CD4-positive, alpha-beta T cell treated with Interferon gamma for 1 hour (primary cell): ENCODE measurements at regions not wholly inside any gene's neighbourhood (a gene's known extent, or its start where the extent isn't known, plus 50 kb on each side); places are given as distances from the start of the nearest gene placed in this dataset.

Experiments used
- DNase-seq: peaks from one replicate; pipeline ENCODE4 v3.0.0-alpha.2; 2020

DNA sequence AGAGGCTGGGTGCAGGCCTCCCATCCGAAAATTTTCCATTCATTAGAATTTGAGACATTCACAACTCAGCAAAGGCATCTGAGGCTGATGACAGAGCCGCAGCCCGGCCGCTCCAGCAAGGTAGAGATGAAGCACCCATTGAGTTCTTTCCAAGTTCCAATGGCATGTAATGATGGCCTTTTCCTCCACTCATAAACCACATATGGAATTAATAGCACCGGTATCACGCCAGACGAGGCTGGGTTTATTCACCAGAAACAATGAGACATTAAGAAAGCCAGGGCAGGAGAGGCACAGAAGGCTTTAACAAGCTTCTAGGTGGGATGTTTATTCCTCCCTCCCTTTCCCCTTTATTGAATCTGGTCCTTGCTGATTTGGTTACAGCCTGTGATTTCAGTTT is 534.4 kb downstream of the MN1 start:
- no peak for DNase-seq

DNA sequence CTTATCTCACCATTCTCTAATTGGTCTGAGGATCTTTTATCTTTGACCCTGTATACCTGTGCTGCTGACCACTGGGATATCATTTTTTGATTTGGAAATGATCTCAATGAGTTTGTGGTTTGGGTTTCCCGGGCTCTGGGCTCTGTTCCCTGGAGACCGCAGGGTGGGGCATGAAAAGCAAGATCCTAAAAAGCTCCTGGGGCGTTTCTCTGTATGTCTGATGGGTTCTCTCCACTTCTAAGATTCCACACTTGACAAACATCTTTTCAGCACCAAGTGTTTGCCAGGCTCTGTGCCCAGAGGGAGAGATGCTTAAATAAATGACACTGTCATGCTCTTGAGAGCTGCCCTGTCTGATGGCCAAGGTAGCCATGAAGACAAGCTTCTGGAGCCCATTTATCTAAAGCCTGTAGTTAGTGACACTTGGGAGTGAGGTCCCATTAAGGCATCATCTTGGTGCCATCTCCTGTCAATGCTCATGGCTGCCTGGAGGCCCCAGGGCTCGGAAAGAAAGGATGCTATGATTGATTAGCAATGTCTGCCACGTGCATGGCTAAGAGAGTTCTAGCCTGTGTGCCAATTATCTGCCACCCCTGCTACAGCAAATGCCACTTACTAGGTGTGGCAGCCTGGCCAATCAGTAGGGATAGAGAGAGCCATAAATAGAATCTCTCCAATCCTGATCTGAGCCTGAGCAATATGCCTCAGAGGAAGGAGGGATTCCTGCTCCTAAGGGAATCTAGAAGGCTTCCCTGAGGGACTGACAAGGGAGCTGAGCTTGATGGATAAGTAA is 531.6 kb downstream of the MN1 start:
- DNase-seq = no peak

DNA sequence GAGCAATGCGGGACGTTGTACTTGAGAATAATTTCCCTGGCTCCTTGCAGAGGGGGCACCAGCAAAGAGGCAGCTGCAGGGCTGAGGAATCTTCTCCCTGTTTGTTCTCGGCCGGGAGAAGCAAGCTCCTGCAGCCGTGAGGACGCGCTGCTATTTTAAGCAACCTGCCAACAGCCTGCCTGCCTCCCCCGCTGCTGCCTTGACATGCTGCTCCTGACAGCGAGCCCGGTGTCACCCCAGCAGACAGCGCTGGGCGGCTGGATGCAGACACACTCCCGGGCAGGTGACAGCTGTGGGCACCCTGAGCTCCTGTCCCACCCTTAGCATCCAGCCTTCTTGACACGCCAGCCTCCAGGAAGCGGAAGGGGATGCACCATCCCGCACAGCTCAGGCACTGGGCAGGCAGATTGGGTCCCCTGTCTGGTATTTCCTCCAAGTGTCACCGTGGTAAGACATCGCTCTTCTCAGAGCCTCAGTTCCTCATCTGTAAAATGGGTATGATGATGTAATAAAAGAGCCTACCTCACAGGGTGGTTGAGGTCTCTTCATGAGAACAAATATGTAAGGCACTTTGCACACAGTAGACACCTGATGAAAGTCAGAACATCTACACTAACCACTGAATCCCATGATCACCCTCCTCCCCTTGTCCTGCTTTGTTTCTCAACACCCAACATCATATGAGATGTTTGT is 530.6 kb downstream of the MN1 start:
- no peak for DNase-seq

DNA sequence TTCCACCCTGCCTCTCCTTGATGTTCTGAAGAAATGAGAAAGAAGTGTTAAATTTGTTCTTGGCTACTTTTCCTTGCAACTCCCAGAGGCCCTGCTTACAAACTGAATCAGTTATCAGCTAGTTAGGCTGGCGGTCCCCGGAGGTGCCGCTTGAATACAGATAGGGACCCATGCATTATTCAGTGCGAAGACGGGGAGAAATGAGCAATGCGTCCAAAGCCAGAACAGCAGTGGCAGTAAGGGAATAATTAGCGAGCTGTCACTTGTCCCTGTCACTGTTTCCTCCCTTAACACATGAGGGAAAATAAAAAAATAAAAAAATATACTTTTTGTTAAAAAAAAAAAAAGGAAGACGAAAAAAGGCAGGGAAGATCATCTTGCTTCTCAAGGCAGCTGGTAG is 528.1 kb downstream of the MN1 start:
- DNase-seq = no peak

DNA sequence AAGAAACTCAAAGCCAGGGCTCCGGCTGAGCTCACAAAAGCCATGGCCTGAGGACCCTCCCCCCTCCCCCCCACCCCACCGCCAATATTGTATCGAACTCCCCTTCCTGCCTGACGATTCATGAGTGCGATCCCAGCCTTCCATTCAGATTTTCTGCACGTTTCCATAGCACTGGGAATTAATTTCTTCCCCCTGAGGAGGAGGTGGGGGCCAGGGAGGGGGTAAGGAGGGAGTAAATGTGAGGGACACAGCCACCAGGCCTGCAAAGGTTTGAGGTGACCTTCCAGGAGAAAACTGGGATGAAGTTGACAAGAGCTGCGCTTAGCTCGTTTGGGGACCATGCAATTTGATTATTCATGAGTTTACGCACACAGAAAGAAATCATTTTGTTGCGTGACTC is 527.7 kb downstream of the MN1 start:
- DNase-seq = no peak

DNA sequence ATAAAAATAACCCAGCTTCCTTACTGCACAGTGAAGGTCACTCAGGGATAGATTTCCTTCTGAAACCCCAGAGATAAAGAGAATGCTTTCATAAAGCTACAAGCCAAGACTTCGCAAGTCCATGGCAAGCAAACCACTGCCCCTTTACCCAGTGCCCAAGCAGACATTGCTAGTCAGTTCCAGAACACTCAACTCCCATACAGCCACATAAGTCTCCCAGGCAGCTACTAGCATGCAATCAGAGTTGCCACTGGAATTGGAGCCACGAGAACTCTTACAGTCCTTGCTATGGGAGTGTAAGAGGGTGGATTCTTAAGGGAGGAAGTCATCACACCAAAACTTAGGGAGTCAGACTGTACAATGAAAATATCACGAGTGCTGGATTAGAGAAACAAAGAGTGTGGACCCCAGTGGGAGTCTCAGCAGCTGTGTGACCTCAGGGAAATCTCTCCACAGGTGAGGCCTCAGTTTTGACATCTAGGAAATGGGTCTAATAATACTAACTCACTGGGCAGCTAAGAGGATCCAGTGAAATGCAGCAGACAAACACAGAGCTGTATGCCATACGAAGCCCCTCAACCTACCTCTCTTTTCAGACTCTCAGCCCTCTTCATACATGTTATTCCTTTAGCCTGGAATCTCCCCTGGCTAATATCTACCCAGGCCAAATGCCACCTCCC is 526.6 kb downstream of the MN1 start:
- DNase-seq = no peak

DNA sequence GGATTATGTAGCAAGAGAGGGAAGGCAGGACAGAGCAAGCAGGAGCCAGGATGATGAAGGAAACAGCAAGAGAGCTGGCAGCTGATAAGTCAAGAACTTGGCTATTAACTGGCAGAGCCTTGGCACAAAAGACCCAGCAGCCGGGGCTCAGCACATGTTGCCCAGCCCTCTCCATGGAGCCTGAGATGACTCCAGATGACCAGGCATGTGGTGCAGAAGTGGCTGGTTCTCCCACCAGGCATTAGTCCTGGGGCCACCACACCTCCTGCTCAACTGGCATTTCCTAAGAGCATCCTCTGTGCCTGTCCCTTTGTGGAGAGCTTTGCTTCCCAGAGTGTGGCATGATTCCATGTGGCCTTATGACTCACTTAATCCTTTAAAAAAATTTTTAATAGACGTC is 522.6 kb downstream of the MN1 start:
- no peak for DNase-seq

DNA sequence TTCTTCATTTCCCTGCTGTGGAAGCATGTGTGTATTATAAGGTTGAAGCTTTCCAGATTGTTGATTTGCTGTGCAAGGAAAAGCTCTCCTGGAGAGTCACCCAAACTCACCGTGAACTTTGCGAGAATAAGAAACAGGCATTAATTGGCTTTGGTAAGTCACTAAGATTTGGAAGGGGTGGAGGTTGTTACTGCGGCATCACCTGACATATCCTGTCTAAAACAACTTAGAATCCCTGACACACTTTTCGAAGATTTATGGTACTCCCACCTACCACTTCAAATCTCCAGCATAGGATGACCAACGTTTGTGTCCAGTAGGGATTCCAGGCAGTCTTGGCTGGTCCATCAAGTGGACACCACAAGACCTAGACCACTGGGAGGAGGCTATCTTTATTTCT is 518.3 kb downstream of the MN1 start:
- DNase-seq = no peak

DNA sequence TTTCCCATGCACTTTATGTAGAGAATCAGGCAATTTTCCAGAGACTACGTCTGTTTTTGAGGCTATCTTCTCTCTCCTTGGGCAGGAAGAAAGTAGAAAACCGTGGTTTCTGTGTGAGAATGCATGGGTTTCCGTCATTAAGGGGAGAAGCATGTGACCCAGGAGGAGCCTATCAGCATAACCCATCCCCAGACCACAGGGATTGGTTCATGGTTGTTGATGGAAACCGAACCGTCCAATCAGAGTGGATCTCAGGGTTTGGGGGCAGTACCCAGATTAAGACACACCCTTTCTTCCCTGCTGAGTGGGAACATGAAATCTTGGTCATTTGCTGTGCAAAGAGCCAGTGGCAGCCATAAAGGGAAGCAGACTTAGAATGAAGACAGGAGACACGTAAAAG is 517.8 kb downstream of the MN1 start:
- no peak for DNase-seq

DNA sequence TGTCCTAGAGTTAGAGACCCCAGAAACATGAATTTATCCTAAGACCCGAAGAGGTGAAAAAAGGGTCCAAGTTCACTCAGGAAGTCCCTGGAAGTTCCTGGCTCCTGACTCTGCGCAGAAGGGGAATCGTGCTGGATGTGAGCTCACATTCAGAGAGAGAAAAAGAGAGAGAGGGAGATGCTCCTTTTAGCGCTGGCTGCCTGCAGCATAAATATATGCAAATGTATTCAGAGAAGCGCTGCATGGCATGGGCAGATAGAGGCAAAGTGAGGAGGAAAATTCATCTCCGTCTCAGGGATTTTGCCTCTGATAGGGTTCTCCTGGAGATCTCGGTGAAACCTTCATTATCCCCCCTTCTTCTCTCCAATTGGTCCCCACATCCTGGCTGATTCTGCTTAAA is 517.2 kb downstream of the MN1 start:
- no peak for DNase-seq

DNA sequence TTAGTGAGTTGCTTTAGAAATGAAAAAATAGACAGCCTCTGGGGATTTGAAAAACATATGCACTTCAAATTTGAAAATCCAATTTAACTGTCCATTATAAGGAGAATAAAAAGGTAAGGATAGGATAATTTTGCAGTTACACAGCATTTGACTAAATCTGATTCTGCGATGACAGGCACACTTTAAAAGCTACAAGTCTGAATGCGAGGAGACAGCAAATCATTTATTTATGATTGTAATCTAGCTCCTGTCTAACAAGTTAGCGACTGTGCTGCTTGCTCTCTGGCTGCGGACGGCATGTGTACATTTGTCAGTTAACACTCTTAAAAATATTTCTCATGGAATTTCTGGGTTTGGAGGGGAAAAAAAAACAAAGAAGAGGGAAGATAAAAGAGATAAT is 514.8 kb downstream of the MN1 start:
- DNase-seq = no peak

DNA sequence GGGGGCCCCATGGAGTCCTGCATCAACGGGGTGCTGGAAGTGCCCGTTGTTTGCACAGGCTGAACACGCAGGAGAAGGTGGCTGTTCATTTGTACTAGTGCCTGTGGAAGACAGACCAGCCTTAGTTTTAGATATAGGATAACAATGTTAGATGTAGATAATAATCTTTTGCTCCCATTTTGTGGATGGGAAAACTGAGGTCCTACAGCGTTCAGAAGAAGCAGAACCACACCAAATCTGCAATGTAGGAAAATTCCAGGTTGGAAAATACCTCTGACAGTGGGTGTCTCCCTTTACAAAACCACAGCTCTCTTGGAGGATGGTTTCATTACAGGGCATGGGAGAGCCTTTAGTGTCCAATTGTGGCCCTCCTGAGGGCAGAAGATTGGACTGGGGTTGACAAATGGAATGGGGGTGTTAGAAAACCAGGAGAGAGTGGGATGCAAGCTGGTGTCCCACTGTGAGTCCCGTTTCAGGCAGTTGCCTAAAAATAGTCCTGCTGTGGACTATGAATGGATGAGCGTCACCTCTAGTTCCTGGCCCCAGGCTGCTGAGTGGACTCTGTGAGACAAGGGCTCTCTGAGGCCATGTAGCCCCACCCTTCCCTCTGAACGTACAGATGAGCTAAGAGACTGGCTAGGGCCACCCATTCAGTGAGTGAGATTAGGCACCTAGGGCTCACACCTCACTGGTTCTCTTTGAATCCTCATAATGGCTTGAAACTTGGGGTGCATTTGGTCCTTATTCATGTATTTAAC is 508.8 kb downstream of the MN1 start:
- DNase-seq = no peak

DNA sequence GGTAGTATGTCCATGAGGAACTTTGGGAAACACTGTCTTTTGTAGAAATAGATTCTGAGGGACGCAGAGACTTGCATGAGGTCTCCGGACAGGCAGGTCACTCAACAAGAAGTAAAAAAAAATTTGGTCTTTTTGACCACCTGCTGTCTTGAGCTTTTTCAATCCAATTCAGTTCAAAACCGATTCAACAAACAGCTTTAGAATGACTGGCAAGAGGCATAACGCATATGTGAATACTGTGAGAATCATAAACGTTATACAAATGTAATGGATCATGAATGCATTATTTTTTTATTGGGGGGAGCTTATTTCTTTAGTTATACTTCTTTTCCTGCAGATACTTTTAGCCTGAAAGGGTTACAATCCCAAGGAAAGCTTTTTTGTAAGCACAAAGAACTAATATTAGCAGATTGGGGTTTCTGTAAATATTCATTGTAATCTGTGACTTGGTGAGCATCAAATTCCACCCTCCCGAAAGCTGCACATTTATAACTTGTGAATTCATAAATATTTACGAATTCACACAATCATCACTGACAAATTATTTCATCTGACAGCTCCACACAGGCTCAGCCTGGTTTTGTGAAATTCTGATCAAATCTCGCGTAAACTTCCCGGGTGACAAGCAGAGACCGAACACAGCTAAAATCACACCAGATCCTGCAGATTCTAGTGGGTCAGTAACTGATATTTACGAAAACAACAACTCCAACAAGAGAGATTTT is 507.7 kb downstream of the MN1 start:
- no peak for DNase-seq

DNA sequence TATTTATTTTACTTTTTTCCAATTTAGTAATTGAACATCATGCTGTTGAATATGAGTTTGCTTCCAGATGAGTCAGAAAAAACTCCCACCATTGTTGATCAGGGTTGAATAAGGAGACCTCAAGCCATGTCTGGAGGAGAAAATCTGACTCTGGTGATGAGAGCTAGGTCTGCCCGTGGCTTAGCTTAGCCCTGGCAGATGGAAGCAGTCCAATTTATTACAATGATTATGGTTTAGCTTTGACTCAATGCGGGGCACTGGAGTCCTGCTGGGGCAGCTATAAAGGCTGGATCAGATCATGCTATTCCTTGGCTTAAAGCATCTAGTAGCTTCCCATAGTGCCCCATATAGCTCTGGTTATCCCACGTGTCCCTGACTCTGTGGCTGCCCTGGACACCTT is 506.5 kb downstream of the MN1 start:
- DNase-seq = no peak

DNA sequence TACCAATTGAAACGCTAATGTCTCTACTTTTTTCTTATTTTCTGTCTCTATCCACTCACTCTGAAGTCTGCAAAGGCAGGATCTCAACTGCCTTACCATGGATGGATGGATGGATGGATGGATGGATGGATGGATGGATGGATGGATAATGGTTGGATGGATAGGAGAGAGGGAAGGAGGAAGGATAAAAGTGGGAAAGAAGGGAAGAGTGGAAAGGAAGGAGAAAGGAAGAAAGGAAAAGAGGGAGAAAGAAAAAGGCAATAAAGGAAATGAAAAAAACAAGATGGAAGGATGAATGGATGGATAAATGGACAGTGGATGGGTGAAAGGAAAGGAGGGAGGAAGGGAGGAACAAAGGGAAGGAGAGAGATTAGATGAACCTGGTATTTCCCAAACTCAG is 506.0 kb downstream of the MN1 start:
- no peak for DNase-seq

DNA sequence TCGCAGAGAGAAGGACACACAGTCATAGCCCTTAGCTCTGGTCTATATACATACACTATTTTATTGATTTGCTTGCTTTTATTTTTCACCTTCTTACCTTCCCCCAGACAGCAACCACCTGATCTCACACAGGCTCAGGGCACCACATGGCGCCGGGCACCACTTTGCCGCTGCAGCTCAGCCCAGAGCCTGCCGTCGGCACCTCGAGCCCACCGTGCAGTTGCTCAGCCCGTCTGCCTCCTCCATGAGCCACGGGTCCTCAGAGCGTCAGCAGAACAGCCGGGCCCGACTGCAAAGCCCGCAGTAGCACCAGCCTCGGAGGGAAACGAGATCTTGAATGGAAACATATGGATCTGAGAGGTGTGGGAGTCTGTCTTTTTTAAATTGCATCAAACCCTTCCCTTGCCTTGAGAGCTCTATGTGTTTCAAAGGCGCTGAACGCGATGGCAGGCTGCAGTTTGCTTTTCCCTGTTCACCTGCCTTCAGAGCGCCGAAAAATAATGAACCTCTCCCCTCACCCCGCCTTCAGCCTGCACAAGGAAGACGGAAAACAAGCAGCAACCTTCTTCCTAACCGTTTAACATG is 505.4 kb downstream of the MN1 start:
- DNase-seq = no peak

DNA sequence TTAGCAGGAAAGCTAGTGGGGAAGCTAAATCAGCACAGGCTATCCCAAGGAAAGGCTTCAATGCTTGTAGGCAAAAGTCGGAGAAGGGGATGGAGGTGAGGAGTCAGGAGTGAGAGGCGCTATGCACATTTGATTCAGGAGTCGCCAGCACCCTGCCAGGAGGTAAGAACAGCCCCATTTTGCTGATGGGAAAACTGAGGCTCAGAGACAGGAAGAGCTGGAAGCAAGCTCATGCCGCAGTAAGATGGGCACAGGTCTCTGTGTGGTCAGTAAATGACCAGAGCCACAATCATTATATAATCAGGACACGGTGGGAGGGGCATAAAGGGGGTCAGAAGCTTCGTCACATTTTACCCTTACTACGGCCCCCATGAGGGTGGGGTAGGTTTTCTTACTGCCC is 504.4 kb downstream of the MN1 start:
- DNase-seq = no peak

DNA sequence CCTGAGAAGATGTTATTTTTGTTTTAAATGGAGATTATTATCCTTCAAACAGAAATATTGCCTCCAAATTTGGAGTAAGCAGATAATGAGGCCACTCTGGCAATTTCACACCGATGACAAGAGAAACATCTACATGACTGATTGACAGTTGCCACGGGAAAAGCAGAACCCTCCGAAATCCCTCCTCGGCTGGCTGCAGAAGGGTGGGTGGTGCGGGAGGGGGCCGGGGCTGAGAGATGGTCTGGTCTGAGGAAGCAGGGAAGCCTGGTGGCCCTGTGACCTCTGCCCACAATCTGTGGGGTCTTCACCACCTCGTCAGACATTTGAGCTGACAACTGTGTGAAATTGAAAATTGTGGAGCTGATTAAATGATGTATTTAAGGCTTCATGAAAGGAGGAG is 503.2 kb downstream of the MN1 start:
- no peak for DNase-seq

DNA sequence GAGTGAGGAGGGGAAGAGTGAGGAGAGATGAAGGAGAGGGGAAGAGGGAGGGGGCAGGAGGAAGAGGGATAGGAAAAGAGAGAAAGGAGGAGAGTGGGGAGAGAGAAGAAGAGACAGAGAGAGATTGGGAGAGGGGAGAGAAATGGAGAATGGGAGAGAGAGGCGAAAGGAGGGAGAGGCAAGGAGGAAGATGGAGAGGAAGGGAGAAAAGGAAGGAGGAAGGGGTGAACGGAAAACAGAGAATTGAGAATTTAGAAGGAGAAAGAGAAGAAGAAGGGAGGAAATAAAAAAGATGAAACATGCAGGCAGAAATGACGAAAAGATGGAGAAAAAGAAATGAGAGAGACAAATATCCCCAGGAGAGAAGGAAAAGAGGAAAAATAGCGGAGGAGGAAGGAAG is 502.8 kb downstream of the MN1 start:
- no peak for DNase-seq

DNA sequence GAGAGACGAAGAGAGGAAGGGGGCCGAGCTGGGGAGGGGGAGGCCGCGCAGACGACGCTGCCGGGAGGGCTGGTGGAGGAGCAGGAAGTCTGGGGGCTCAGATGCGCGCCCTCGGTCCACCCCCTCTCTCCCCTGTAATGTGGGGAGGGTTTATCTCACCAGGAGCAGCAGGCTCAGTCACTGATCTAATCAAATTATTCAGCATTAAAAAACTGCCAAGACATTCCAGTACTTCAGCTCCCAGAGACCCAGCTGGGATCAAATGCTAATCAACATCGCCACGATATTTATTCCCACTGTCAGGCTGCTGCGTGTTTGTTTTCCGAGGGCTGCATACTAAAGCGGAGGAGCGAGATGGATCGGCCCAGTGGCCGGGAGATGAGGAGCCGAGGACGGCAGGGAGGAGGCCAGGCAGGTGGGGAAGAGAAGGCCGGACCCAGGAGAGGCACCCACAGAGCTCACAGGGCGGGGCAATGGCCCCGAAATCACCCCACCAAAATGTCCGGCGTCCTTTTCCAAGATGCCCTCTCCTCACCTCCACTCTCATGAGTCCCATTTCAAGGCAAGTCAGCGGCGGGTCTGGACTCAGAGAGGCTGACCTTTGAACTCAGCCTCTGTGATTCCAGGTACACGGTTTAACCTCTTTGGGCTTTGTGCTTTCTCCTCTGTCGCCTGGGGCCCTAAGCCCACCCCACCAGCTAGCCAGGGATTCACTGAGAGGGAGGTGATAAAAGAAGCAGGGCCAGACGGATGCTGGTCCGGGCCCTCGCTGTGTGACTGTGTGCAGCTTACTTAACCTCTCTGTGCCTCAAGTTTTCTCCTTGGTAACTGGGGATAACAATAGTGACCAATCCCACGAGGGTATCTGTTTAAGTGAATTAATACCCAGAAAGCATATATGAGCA is 502.1 kb downstream of the MN1 start:
- DNase-seq = no peak
